H1 (cell line): ENCODE measurements at regions not wholly inside any gene's neighbourhood (a gene's known extent, or its start where the extent isn't known, plus 50 kb on each side); places are given as distances from the start of the nearest gene placed in this dataset.
A peak's percentile ranks its signal among the peaks of the same experiment; 100 is the strongest.

Source experiments
- CTCF ChIA-PET: fragments of 300-600 bp; sonication (Branson Sonifier 250); formaldehyde crosslinking; loops from one replicate; lab custom pipeline; 2021; ENCODE audit not compliant: partially characterized antibody; lab: Charles Lee
- POLR2A ChIA-PET: fragments of 300-600 bp; sonication (Branson Sonifier 250); formaldehyde crosslinking; loops from one replicate; lab custom pipeline; 2021; ENCODE audit warnings: inconsistent platforms; ENCODE audit not compliant: partially characterized antibody; lab: Charles Lee
- DNase-seq, 2 experiments: peaks; one replicate each; pipeline versions ENCODE4 v3.0.0 to v3.0.0-alpha.2; 2010 to 2022; ENCODE audit warnings: low spot score in 2 of 2, low read depth in 1 of 2, mixed read lengths in 1 of 2
- FAIRE-seq: peaks from 2 replicates; lab custom pipeline; 2011; peaks lifted over from hg19 to GRCh38; lab: Jason Lieb, UNC
- H2AFZ ChIP-seq: 2 replicates; pipeline ENCODE4 v1.8.1; 2012; ENCODE audit warnings: low read length, inconsistent platforms
- H2AK5ac ChIP-seq: 2 replicates; pipeline ENCODE4 v1.6.1; 2013; ENCODE audit warnings: low read depth, low read length
- H2BK120ac ChIP-seq: replicated peaks from 2 replicates; pipeline ENCODE3; 2013; ENCODE audit warnings: low read depth, low read length, inconsistent platforms
- H2BK12ac ChIP-seq: 2 replicates; pipeline ENCODE4 v1.6.1; 2013; ENCODE audit warnings: low read depth, low read length
- H2BK15ac ChIP-seq: 2 replicates; pipeline ENCODE4 v1.6.1; 2013; ENCODE audit warnings: low read length
- H2BK20ac ChIP-seq: 2 replicates; pipeline ENCODE4 v1.6.1; 2013; ENCODE audit warnings: low read length
- H2BK5ac ChIP-seq: 2 replicates; pipeline ENCODE4 v1.6.1; 2013; ENCODE audit warnings: low read depth, low read length
- H3K14ac ChIP-seq: 2 replicates; pipeline ENCODE4 v1.6.1; 2013; ENCODE audit warnings: inconsistent platforms; ENCODE audit not compliant: insufficient read length
- H3K18ac ChIP-seq: 2 replicates; pipeline ENCODE4 v1.6.1; 2013; ENCODE audit warnings: low read length; ENCODE audit errors: extremely low read depth
- H3K23ac ChIP-seq: 2 replicates; pipeline ENCODE4 v1.6.1; 2013; ENCODE audit warnings: inconsistent platforms; ENCODE audit not compliant: insufficient read length
- H3K23me2 ChIP-seq: 2 replicates; pipeline ENCODE4 v1.6.1; 2013; ENCODE audit warnings: low read depth, low read length
- H3K27ac ChIP-seq: 2 replicates; pipeline ENCODE4 v1.6.1; 2011; ENCODE audit warnings: low read depth, low read length, inconsistent platforms
- H3K27me3 ChIP-seq, 4 experiments: replicated peaks in 1 of 4; 1 replicate in 1 of 4; 2 replicates in 3 of 4; pipeline versions ENCODE4 v1.6.1 to v1.8.1; 2011 to 2013; ENCODE audit warnings: low read length in 3 of 4, mild to moderate bottlenecking in 3 of 4, inconsistent platforms in 2 of 4, mixed read lengths in 2 of 4, moderate library complexity in 1 of 4; ENCODE audit not compliant: control insufficient read depth in 3 of 4, insufficient read depth in 3 of 4; ENCODE audit errors: extremely low read depth in 1 of 4
- H3K36me3 ChIP-seq, 4 experiments: 2 replicates each; pipeline versions ENCODE4 v1.6.1 to v1.8.1; 2011 to 2013; ENCODE audit warnings: mild to moderate bottlenecking in 4 of 4, low read length in 3 of 4, moderate library complexity in 2 of 4, control low read depth in 1 of 4, inconsistent platforms in 1 of 4; ENCODE audit not compliant: insufficient read depth in 4 of 4, control insufficient read depth in 2 of 4
- H3K4ac ChIP-seq: replicated peaks from 2 replicates; pipeline ENCODE3; 2013; ENCODE audit warnings: low read length, low read depth, mixed read lengths, inconsistent platforms; ENCODE audit not compliant: insufficient read length
- H3K4me1 ChIP-seq, 4 experiments: replicated peaks in 1 of 4; 1 replicate in 1 of 4; 2 replicates in 3 of 4; pipeline versions ENCODE4 v1.6.1 to v1.8.1; 2011 to 2013; ENCODE audit warnings: low read length in 3 of 4, inconsistent platforms in 2 of 4, mixed read lengths in 1 of 4; ENCODE audit not compliant: insufficient read depth in 4 of 4, control insufficient read depth in 3 of 4
- H3K4me2 ChIP-seq, 2 experiments: 2 replicates each; pipeline versions ENCODE4 v1.6.1 to v1.8.1; 2011 to 2013; ENCODE audit warnings: low read depth in 2 of 2, low read length in 2 of 2, control low read depth in 1 of 2, inconsistent platforms in 1 of 2, mild to moderate bottlenecking in 1 of 2; ENCODE audit not compliant: insufficient read depth in 1 of 2
- H3K4me3 ChIP-seq, 4 experiments: fragments of 200-600, 300-600 bp in 1 of 4; sonication (generic), shearing (Covaris generic), sonication (Bioruptor Twin) in 1 of 4; 2 replicates each; pipeline versions ENCODE4 v1.5.1 to v1.8.1; 2011 to 2016; ENCODE audit warnings: low read length in 4 of 4, low read depth in 3 of 4, control low read depth in 2 of 4, inconsistent platforms in 2 of 4, mild to moderate bottlenecking in 2 of 4, mixed read lengths in 1 of 4, moderate library complexity in 1 of 4; ENCODE audit not compliant: insufficient read depth in 2 of 4; ENCODE audit errors: extremely low read depth in 1 of 4
- H3K56ac ChIP-seq: replicated peaks from 2 replicates; pipeline ENCODE3; 2013; ENCODE audit warnings: low read depth, mild to moderate bottlenecking, mixed read lengths, low read length, inconsistent platforms; ENCODE audit not compliant: insufficient read length
- H3K79me1 ChIP-seq: 2 replicates; pipeline ENCODE4 v1.6.1; 2013; ENCODE audit warnings: low read depth, low read length, control low read depth
- H3K79me2 ChIP-seq, 2 experiments: 2 replicates each; pipeline versions ENCODE4 v1.6.1 to v1.8.1; 2012 to 2013; ENCODE audit warnings: low read length in 2 of 2, mild to moderate bottlenecking in 2 of 2, inconsistent platforms in 1 of 2; ENCODE audit not compliant: insufficient read depth in 2 of 2, control insufficient read depth in 1 of 2
- H3K9ac ChIP-seq, 4 experiments: replicated peaks in 1 of 4; 1 replicate in 1 of 4; 2 replicates in 3 of 4; pipeline versions ENCODE4 v1.6.1 to v1.8.1; 2011 to 2013; ENCODE audit warnings: low read depth in 3 of 4, low read length in 3 of 4, control low read depth in 2 of 4, mild to moderate bottlenecking in 2 of 4, moderate library complexity in 2 of 4, inconsistent platforms in 1 of 4; ENCODE audit errors: extremely low read depth in 1 of 4
- H3K9me3 ChIP-seq, 2 experiments: 2 replicates each; pipeline versions ENCODE4 v1.6.1 to v1.8.1; 2012 to 2013; ENCODE audit warnings: mild to moderate bottlenecking in 2 of 2, moderate library complexity in 2 of 2, control low read depth in 1 of 2, inconsistent platforms in 1 of 2, low read depth in 1 of 2, low read length in 1 of 2, mixed read lengths in 1 of 2; ENCODE audit not compliant: insufficient read depth in 2 of 2
- H4K20me1 ChIP-seq, 2 experiments: replicated peaks in 1 of 2; 2 replicates each; pipeline versions ENCODE3 to v1.8.1; 2011 to 2013; ENCODE audit warnings: inconsistent platforms in 2 of 2, low read length in 2 of 2, mild to moderate bottlenecking in 1 of 2; ENCODE audit not compliant: insufficient read depth in 2 of 2, control insufficient read depth in 1 of 2
- H4K5ac ChIP-seq: 2 replicates; pipeline ENCODE4 v1.6.1; 2013; ENCODE audit warnings: low read length, low read depth, mixed read lengths, inconsistent platforms; ENCODE audit not compliant: insufficient read length
- H4K8ac ChIP-seq: 2 replicates; pipeline ENCODE4 v1.8.0; 2013; ENCODE audit warnings: mild to moderate bottlenecking, moderate library complexity, low read length, inconsistent platforms; ENCODE audit not compliant: insufficient read depth; ENCODE audit errors: extremely low read depth
- H4K91ac ChIP-seq: replicated peaks from 2 replicates; pipeline ENCODE3; 2013; ENCODE audit warnings: low read length, mixed read lengths, inconsistent platforms; ENCODE audit not compliant: insufficient read length
- JUND ChIP-seq: IDR thresholded peaks from 2 replicates; pipeline ENCODE4 v1.6.1; 2011; ENCODE audit warnings: mild to moderate bottlenecking, improper control_type of control experiment, low read length
- NANOG ChIP-seq: IDR thresholded peaks from 2 replicates; pipeline ENCODE4 v1.6.1; 2011; ENCODE audit warnings: low read length, low read depth, mild to moderate bottlenecking, inconsistent platforms; ENCODE audit not compliant: insufficient read depth, poor library complexity, severe bottlenecking
- NRF1 ChIP-seq: IDR thresholded peaks from 2 replicates; pipeline ENCODE4 v1.6.1; 2011; ENCODE audit warnings: mild to moderate bottlenecking, low read depth, low read length, improper control_type of control experiment
- ZNF274 ChIP-seq: IDR thresholded peaks from 2 replicates; pipeline ENCODE4 v1.7.0; 2012; ENCODE audit warnings: low read length, borderline replicate concordance; ENCODE audit errors: extremely low read depth
- WGBS, 2 experiments: shearing (Covaris generic) in 1 of 2; methylation state at CpG; one replicate each; pipeline versions ENCODE4 v1.1.6 to v1.1.7; 2013 to 2015; ENCODE audit warnings: low lambda C conversion rate in 2 of 2, mixed read lengths in 2 of 2, inconsistent platforms in 1 of 2, low coverage in 1 of 2, missing lambda C conversion rate in 1 of 2; ENCODE audit not compliant: insufficient replicate concordance in 2 of 2, insufficient coverage in 1 of 2, insufficient read length in 1 of 2; ENCODE audit errors: extremely low coverage in 1 of 2, missing lambda C conversion rate in 1 of 2; 5-methylcytosine and 5-hydroxymethylcytosine counted together

DNA sequence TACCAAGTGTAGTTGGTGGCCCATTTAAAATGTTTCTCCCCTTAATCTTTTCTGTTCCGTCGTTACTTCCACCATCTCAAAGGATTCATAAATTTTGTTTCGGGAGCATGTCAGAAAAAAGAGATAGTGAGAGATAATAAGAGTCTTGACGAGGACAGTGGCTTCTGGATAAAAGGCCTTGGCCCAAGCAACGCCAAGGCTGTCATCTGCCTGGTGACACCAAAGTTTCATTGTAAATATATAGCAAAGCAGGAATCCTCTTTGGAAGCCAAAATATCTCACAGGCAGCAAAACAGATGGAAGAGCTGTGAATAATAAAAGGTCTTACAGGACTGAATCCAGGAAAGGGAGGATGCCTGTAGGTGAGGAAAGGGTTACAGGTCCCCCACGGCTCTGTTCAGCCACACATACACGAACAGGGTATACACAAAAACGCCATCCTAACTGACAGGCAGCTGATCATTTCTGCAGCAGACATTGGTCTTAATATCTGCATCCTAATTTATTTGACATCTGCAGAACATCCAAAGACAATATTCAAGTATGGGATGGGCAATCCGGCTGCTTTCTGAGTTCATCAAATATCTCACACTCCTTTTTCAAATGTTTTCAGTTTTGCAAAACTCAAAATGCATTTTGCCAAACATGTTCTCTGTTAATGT lies 382.8 kb downstream of the OSR1 start:
- DNase-seq = no peak
- no peak for FAIRE-seq
- Histone ChIP-seq H2BK15ac (no peak overlapping the region), H4K20me1 (no peaks in the 10 kb centered on the region), H3K23me2 (no peaks in the 10 kb centered on the region), H3K14ac (no peak overlapping the region), H3K9me3 (no peaks in the 10 kb centered on the region), H3K79me2 (no peaks in the 10 kb centered on the region), H3K36me3 (no peaks in the 10 kb centered on the region), H3K18ac (peak overlapping the region; percentile 33; the same call in 1 of the 2 replicates), H3K79me1 (no peaks in the 10 kb centered on the region), H3K4me1 (peaks cover 0 to 9% (median 0%) of the 10 kb centered on the region in 4 experiments; a peak in 1 of 7 replicates), H2BK120ac (no peak overlapping the region), H3K4me2 (no peak overlapping the region), H3K4ac (no peak overlapping the region), H2AFZ (0 out of 2 replicates have a peak overlapping the region, but pooled peaks have one; percentile 58), H3K9ac (no peak overlapping the region), H4K8ac (no peak overlapping the region), H3K27ac (no peak overlapping the region), H2BK20ac (no peak overlapping the region), H3K56ac (no peak overlapping the region), H3K23ac (no peak overlapping the region), H2BK12ac (no peak overlapping the region), H4K5ac (no peak overlapping the region), H2AK5ac (no peak overlapping the region), H4K91ac (no peak overlapping the region), H2BK5ac (no peak overlapping the region), H3K4me3 (no peak overlapping the region), H3K27me3 (no peaks in the 10 kb centered on the region)
- ChIA-PET POLR2A (no interaction called here), CTCF (no interaction called here)
- WGBS, 2 experiments = 82% methylated on average over 9 of the region's 9 CpGs; no CpG with 5 or more reads in 1 of the 2 experiments
- TF ChIP-seq NRF1 = no peak
- no peak for TF ChIP-seq NANOG
- TF ChIP-seq ZNF274 = no peak
- no peak for TF ChIP-seq JUND
